Femur (tissue), 1 donor: ENCODE measurements at regions not wholly inside any gene's neighbourhood (a gene's known extent, or its start where the extent isn't known, plus 50 kb on each side); places are given as distances from the start of the nearest gene placed in this dataset.

Experiments used
- DNase-seq: peaks from one replicate; pipeline ENCODE4 v3.0.0-alpha.2; 2017

DNA sequence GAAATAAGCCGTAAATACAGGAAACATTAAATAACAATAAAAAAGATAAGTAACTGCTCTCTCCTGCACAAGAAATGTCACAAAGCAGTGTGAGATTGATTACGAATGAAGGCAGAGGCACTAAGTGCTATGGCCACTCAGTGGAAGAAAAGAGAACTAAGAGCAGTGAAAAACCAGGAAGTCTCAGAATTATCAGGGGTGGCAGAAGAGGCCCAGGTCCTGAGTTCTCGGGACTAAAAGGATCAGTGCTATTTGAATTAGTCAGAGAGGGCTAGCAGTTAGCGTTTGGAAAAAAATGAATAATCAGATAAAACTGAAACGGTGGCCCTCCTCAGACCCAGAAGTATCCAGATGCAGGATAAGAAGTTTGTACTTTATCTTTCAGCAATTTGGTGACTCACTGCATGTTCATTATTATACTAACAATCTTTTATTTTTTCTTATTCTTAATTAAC lies 367.1 kb downstream of the ZEB2 start:
- DNase-seq, result no peak

- no peak for DNase-seq
Measured at GRCh38 chr2:144151851-144152250, 368.1 kb downstream of the ZEB2 start.

DNA sequence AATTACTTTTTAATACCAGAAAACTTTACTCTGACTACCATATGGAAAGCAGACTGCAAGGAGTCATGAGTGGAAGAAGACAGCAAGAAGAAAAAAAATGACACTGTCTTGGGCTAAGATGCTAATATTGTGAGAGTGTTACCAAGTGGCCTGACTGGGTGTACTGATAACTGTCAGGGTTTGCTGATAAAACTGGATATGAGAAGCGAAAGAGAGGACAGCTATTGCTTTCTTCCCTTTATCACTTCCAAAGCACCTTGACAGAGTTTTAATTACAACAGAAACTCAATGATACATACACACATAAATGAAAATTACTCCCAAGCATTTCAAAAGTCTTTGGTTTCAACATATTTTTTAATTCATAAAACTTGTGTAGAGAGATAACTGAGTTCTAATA lies 368.5 kb downstream of the ZEB2 start:
- no peak for DNase-seq

- DNase-seq, result no peak
Measured at GRCh38 chr2:144147356-144147755, 372.6 kb downstream of the ZEB2 start.

DNA sequence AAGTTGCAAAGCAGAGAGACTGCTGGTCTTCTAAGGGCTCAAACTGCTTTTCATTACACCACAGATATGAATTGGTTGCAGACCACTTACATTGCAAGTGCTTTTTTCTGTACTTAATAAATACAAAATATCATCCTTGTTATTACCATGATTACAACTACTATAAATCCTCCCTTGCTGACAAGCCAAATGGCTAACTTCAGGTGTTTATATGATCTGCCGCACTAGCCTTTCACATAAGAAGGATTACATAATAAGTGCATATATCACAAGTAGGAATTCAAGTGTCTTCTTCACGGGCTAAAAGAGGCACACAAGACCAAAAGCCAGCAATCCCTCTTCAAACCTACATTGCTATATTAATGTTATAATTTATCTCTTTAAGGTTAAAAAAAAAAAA lies 373.0 kb downstream of the ZEB2 start:
- no peak for DNase-seq

- no peak for DNase-seq
Measured at GRCh38 chr2:144146076-144146475, 373.8 kb downstream of the ZEB2 start.

DNA sequence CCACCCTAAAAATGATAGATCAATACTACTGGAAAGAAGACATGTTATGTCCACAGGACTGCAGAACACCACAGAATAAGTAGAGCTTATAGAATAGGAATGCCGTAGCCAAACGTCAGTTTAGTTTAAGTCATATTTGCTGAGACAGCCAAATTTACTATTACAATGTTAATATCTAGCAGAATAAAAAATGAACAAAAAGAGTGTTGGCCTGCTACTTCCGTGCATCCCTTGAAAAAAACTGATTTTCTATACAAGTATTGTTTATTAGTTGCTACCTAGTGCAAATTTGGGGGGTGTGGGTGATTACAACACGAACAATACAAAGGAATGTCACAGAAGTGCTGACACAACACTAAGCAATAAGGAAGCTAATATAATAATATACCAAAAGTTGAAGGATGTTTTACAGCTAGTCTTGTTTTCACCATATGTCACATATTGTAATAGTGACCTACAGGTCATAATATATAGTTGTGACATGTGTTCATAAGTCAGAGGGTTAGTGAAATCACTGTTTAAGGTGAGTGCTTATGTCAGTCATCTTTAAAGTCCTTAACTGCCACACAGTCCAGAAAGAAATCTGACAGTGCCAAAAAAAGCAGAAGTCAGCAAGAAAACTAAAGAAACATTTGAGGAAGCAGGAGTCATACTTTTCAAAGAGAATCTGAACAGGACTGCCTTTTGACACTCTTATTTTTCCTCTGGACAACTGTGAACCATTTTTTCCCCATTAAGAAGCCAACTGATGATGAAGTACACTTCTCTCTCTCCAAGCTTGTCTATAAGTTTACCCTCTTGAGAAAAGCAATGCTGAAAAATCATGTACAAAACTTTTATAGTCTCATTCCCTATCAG lies 376.4 kb downstream of the ZEB2 start:
- DNase-seq, result no peak

GRCh38 chr2:144140891-144141290 lies 379.0 kb downstream of the ZEB2 start:
- no peak for DNase-seq

DNA sequence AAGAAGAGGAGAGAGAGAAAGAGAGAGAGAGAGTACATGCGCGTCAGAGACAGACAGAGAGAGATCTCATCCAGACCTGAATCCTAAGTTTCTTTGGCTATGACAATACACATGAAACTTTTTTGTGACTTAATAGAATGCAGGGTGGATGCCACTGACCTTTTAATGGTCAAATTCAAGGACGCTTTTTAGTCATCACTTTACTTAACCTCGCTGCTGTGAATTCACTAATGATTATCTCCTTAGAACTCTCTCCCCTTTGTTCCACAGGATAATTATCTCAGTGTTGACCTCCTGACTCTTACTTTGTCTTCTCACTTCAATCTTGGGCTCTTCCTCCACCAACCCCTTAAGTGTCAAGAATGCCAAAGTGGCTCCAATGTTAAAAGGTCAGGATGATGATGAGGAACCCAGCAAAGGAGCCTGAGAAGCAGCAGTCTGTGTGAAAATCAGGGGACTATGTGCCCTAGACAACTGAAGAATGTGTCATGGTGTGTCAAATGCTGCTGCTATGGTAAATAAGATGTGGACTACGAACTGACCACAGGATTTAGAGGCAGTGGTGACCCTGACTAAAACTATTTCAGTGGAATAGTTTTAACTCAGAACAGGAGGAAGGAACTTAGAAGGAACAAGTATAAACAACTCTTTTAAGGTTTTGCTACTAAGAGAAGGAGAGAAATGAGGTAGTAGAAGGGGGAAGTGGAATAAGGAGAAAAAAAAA lies 382.1 kb downstream of the ZEB2 start:
- DNase-seq, result no peak

- no peak for DNase-seq
Measured at GRCh38 chr2:144137272-144137671, 382.6 kb downstream of the ZEB2 start.

GRCh38 chr2:144136297-144137010 lies 383.5 kb downstream of the ZEB2 start:
- no peak for DNase-seq

DNA sequence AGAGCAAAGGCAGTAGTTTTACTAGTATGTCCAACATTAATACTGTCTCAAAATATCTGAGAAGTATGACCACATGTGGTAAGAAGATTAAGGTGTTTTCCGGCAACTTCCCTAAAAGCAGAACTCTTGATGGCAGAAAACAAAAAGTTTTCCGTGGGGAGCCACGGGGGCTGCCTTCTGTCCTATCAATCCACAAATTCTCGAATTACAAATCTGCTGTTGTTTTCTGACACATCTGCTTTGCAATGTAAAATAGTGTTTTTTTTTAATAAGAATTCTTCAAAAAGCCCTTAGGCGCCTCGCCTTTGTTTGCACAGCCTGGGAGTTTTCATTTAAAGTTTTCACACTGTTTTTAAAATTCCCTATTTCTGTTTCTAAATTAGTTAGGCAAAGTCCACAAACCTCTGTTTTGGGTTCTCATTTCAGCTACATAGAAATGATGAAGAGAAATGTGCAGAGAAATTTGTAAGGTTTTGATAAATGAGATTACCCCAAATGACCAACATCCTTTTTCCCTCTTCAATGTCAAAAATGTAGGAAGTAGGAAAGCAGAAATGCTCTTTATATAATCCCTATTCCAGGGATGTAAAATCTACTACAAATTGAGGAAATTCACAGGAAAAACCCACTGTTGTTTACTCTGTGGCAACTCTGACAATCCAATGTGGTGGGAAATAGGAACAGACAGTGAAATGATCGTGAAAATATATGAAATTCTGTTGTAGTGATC lies 385.8 kb downstream of the ZEB2 start:
- DNase-seq, result no peak

DNA sequence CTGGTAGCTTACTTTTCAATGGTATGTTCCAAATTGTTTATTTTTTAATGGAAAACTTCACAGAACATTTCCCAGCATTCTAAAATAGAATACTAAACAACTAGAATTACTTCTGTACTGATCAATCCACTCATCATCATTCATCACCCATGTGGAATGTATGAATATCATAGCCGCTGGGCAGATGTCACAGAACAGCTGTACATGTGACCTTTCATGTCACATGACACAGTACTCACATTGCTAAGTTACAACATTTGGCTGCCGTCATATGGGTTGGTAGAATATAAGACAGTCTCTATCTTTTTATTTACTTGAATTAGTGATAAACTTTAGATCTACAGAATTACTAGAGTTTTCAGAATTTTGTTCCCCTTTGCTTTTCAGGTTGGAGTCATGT lies 387.6 kb downstream of the ZEB2 start:
- no peak for DNase-seq

DNA sequence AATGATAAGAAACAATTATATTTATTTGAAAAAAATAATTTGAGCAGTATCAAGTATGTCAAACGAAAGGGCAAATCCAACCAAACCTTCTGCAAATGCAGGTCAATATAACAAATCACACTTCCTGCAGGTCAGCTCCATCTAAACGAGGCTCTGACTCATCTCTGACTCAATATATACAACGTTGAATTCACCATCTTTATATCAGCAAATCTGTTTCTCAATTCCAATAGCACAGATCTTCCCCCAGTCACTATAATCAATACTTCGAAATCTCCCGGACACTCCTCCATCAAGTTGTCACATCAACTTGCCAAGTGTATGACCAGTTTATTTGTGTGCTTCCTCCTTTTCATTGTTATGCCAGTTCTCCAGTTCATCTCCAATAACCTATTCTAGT lies 388.9 kb downstream of the ZEB2 start:
- no peak for DNase-seq

DNA sequence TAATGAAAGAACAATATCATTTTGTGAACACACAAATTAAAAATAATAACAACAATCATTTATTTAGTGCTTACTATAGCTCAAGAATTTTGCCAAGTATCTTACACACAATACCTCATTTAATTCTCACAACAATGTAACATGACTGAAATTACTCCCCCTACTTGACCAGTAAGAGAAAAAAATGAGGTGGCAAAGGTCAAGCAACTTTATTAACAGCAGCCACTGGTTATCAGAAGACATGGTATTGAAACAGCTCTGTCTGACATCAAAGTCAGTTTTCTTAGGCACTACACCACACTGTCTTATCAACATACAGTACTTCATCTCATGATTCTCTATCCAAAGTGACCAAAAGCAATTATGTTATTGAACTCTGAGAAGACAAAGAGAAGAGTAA lies 389.4 kb downstream of the ZEB2 start:
- DNase-seq, result no peak

DNA sequence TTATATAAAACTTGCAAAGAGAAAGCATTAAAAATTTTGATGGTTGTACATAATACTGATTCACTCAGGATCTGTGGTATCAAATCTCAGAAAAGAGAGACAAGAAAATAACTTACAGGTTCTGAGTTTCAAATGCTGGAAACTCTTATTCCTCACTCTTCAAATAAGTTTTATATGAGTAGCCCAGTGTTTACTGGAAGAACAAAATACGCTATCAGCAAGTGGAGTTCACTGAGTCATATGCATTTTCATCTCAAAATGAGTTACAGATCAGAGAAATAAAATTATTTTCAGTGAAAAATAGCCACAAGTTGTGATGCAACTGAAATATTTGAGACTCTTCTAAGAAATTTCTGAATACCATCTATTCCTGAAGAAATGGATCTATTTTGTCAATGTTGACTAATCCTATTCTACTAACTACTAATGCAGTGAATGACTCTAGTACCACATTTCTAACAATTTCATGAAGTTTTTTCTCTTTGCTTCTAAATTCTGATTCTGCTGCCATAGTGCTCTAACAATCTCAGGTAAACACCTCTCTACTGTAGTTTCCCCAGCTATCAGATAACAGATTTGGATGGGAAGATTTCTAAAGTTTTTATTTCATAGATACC lies 391.7 kb downstream of the ZEB2 start:
- no peak for DNase-seq

- no peak for DNase-seq
Measured at GRCh38 chr2:144127693-144128092, 392.2 kb downstream of the ZEB2 start.

GRCh38 chr2:144126302-144126701 lies 393.6 kb downstream of the ZEB2 start:
- no peak for DNase-seq

GRCh38 chr2:144125751-144126150 lies 394.2 kb downstream of the ZEB2 start:
- no peak for DNase-seq

DNA sequence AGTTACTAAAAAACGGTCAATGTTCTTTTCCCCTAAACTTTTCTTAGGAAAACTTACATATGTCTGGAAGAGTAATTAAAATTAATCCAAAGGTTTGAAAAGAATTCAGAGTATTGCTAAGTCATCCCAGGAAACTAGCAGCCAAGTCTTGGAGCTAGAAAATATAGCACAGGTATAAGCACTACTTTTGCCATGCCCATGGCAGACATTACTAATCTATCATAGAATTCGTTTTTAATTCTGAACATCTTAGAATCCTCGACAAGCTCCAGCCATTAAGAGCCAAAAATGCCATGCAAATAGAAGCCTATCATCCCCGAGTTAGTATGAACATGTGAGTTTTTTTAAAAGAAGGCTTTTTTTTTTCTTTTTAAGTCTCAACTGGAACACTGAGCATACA lies 395.0 kb downstream of the ZEB2 start:
- no peak for DNase-seq

DNA sequence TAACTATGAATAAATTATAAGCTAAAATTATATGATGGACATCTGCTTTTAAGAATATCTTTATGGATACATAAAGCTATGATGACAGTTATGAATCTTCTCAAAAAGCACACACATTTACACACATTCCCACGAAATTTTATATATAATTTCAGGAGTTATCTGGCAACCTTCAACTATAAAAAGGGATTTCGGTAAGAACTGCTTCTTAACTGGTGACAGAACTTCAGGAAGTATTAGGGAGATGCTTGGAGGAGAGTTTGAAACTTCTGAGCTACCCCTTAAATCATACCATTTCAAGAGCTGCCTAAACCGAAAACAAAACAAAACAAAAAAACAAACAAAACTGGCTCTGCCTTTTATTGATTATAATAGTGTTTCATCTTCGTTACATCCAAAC lies 399.4 kb downstream of the ZEB2 start:
- no peak for DNase-seq

GRCh38 chr2:144117086-144117485 lies 402.8 kb downstream of the ZEB2 start:
- DNase-seq, result no peak
